ENCODE measurements at regions not wholly inside any gene's neighbourhood (a gene's known extent, or its start where the extent isn't known, plus 50 kb on each side); places are given as distances from the start of the nearest gene placed in this dataset.

GRCh38 chr11:115111066-115111465, 393.1 kb downstream of the CADM1 start:
- ChIA-PET CTCF (no interaction called here), POLR2A (no interaction called here)
- Histone ChIP-seq H3K4me3 (ENCODE audit: low read depth in 2 of 2, low read length in 1 of 2) (no peak overlapping the region), H3K9me2 (no peaks in the 10 kb centered on the region), H3K27me3 (ENCODE audit: insufficient read depth) (no peaks in the 10 kb centered on the region), H3K36me3 (replicated peaks in 1 of 2; ENCODE audit: control insufficient read depth in 1 of 2, insufficient read depth in 2 of 2, low read length in 1 of 2) (no peaks in the 10 kb centered on the region), H3F3A (replicated peaks; ENCODE audit: insufficient read depth) (no peaks in the 10 kb centered on the region), H3K79me2 (ENCODE audit: insufficient read depth) (no peaks in the 10 kb centered on the region), H3K4me2 (no peak overlapping the region), H3K9ac (no peak overlapping the region), H4K20me1 (ENCODE audit: insufficient read depth) (no peaks in the 10 kb centered on the region), H3K9me3 (no peaks in the 10 kb centered on the region), H2AFZ (ENCODE audit: low read depth) (no peak overlapping the region), H3K4me1 (ENCODE audit: control insufficient read depth in 1 of 2, insufficient read depth in 2 of 2, low read depth in 1 of 2, low read length in 1 of 2) (peaks cover 0 to 14% of the 10 kb centered on the region in 2 experiments; a peak in 1 of 4 replicates), H3K27ac (ENCODE audit: low read depth in 2 of 2, low read length in 1 of 2) (no peak overlapping the region)
- TF ChIP-seq CHD2 (IDR thresholded peaks at IDR 0.05; ENCODE audit: low read length, partially characterized antibody) (no peak), ZBTB33 (IDR thresholded peaks at IDR 0.05; ENCODE audit: borderline replicate concordance, low read depth) (no peak), SIN3A (IDR thresholded peaks at IDR 0.05; ENCODE audit: borderline replicate concordance, low read depth, low read length) (no peak), SMC3 (IDR thresholded peaks at IDR 0.05; ENCODE audit: low read depth, low read length) (no peak), PBX3 (IDR thresholded peaks at IDR 0.05) (no peak), NFIC (IDR thresholded peaks at IDR 0.05; ENCODE audit: borderline replicate concordance) (no peak), TCF12 (IDR thresholded peaks at IDR 0.05) (no peak), RFX5 (IDR thresholded peaks at IDR 0.05; ENCODE audit: low read length) (no peak), RAD21 (IDR thresholded peaks at IDR 0.05; ENCODE audit: low read length) (no peak), CTCF (IDR thresholded peaks at IDR 0.05) (no peak), TAF1 (IDR thresholded peaks at IDR 0.05; ENCODE audit: borderline replicate concordance, low read depth, low read length) (no peak), EZH2phosphoT487 (IDR thresholded peaks at IDR 0.05; ENCODE audit: borderline replicate concordance, low read depth) (no peak), RCOR1 (IDR thresholded peaks at IDR 0.05; ENCODE audit: low read length) (no peak), NRF1 (IDR thresholded peaks at IDR 0.05; ENCODE audit: low read depth, low read length) (no peak), USF1 (IDR thresholded peaks at IDR 0.05; ENCODE audit: borderline replicate concordance, low read depth) (no peak)
- no peak for DNase-seq
- 36% methylated on average over 5 of the region's 5 CpGs for WGBS (ENCODE audit: low lambda C conversion rate)
